ENCODE measurements at regions not wholly inside any gene's neighbourhood (a gene's known extent, or its start where the extent isn't known, plus 50 kb on each side); places are given as distances from the start of the nearest gene placed in this dataset.

- H3K27ac Mint-ChIP-seq (ENCODE audit: low read depth, unreplicated experiment), result no peak overlapping the region
- no TSS peak for BruUV-seq (replicated peaks)
- CTCF ChIA-PET, result no interaction called here
- no peak for TF ChIP-seq CTCF (IDR thresholded peaks at IDR 0.05; ENCODE audit: unreplicated experiment)
- intact Hi-C loops (cut with micrococcal nuclease), result no loop called here
- no peaks in the 10 kb centered on the region for H3K4me1 Mint-ChIP-seq (ENCODE audit: insufficient read depth, unreplicated experiment)
- H3K27me3 Mint-ChIP-seq (ENCODE audit: insufficient read depth, unreplicated experiment), result no peaks in the 10 kb centered on the region
- no peak for DNase-seq (ENCODE audit: unreplicated experiment)
- H3K9me3 Mint-ChIP-seq (ENCODE audit: unreplicated experiment), result no peaks in the 10 kb centered on the region
- POLR2A ChIA-PET, result no interaction called here
- no peak overlapping the region for H3K4me3 Mint-ChIP-seq (ENCODE audit: unreplicated experiment)
- H3K36me3 Mint-ChIP-seq (ENCODE audit: insufficient read depth, unreplicated experiment), result no peaks in the 10 kb centered on the region
Measured at GRCh38 chr5:117856713-117857112, 1131.6 kb downstream of the DTWD2 start.

- no peaks in the 10 kb centered on the region for H3K36me3 Mint-ChIP-seq (ENCODE audit: insufficient read depth, unreplicated experiment)
- no peak for DNase-seq (ENCODE audit: unreplicated experiment)
- no peak overlapping the region for H3K27ac Mint-ChIP-seq (ENCODE audit: low read depth, unreplicated experiment)
- POLR2A ChIA-PET, result no interaction called here
- H3K9me3 Mint-ChIP-seq (ENCODE audit: unreplicated experiment), result peaks cover 10% of the 10 kb centered on the region
- no peaks in the 10 kb centered on the region for H3K4me1 Mint-ChIP-seq (ENCODE audit: insufficient read depth, unreplicated experiment)
- BruUV-seq (replicated peaks), result no TSS peak
- intact Hi-C loops (cut with micrococcal nuclease), result no loop called here
- no peak for TF ChIP-seq CTCF (IDR thresholded peaks at IDR 0.05; ENCODE audit: unreplicated experiment)
- no peak overlapping the region for H3K4me3 Mint-ChIP-seq (ENCODE audit: unreplicated experiment)
- H3K27me3 Mint-ChIP-seq (ENCODE audit: insufficient read depth, unreplicated experiment), result no peaks in the 10 kb centered on the region
- CTCF ChIA-PET, result no interaction called here
Measured at GRCh38 chr5:117837786-117838185, 1150.6 kb downstream of the DTWD2 start.

DNA sequence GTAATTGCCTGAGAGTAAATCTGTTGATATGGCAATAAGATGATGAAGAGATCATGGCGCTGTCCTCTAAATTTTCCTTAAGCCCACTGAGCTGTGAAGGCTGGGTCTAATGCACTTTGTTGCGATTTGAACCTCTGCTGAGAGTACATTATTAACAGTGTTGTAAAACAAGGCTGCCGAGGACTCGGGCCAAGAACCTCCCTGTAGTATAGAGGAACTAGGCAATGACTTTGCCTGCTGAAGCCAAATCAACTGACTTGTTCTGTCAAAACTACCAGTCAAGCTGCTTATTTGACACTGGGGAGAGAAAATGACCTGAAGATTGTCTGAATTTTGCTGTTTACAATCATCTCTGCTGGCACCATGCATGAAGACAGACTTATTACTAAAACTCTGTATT, 1154.7 kb downstream of the DTWD2 start:
- H3K27me3 Mint-ChIP-seq (ENCODE audit: insufficient read depth, unreplicated experiment), result no peaks in the 10 kb centered on the region
- no peak overlapping the region for H3K4me3 Mint-ChIP-seq (ENCODE audit: unreplicated experiment)
- intact Hi-C loops (cut with micrococcal nuclease), result no loop called here
- ChIA-PET CTCF (no interaction called here), POLR2A (no interaction called here)
- no peak for TF ChIP-seq CTCF (IDR thresholded peaks at IDR 0.05; ENCODE audit: unreplicated experiment)
- no peaks in the 10 kb centered on the region for H3K36me3 Mint-ChIP-seq (ENCODE audit: insufficient read depth, unreplicated experiment)
- no peaks in the 10 kb centered on the region for H3K4me1 Mint-ChIP-seq (ENCODE audit: insufficient read depth, unreplicated experiment)
- BruUV-seq (replicated peaks), result no TSS peak
- H3K9me3 Mint-ChIP-seq (ENCODE audit: unreplicated experiment), result peaks cover 10% of the 10 kb centered on the region
- no peak for DNase-seq (ENCODE audit: unreplicated experiment)
- no peak overlapping the region for H3K27ac Mint-ChIP-seq (ENCODE audit: low read depth, unreplicated experiment)

DNA sequence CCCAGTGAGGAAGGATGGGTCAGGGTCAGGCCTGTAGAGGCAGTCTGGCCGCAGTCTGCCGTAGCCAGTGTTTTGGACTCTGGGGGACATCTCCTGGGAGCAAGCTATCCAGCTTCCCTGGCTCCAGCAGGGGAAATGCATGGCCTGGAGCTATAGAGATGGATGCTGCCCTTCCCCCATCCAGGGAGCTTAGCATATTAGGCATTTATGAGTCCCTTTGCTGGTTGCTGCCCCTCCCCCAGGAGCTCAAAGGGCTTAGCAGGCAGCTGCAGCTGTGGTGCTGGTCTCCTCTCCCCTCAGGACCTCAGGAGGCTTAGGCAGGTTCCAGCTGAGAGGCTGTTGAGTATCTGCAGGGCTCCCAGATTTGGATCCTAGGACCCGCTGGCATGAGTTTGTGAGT, 1158.7 kb downstream of the DTWD2 start:
- peaks cover 6% of the 10 kb centered on the region for H3K9me3 Mint-ChIP-seq (ENCODE audit: unreplicated experiment)
- TF ChIP-seq CTCF (IDR thresholded peaks at IDR 0.05; ENCODE audit: unreplicated experiment), result no peak
- H3K36me3 Mint-ChIP-seq (ENCODE audit: insufficient read depth, unreplicated experiment), result no peaks in the 10 kb centered on the region
- intact Hi-C loops (cut with micrococcal nuclease), result no loop called here
- no peak for DNase-seq (ENCODE audit: unreplicated experiment)
- CTCF ChIA-PET, result no interaction called here
- no peak overlapping the region for H3K27ac Mint-ChIP-seq (ENCODE audit: low read depth, unreplicated experiment)
- no TSS peak for BruUV-seq (replicated peaks)
- no peaks in the 10 kb centered on the region for H3K4me1 Mint-ChIP-seq (ENCODE audit: insufficient read depth, unreplicated experiment)
- no peak overlapping the region for H3K4me3 Mint-ChIP-seq (ENCODE audit: unreplicated experiment)
- POLR2A ChIA-PET, result no interaction called here
- H3K27me3 Mint-ChIP-seq (ENCODE audit: insufficient read depth, unreplicated experiment), result no peaks in the 10 kb centered on the region
